ENCODE measurements at regions not wholly inside any gene's neighbourhood (a gene's known extent, or its start where the extent isn't known, plus 50 kb on each side); places are given as distances from the start of the nearest gene placed in this dataset.

DNA sequence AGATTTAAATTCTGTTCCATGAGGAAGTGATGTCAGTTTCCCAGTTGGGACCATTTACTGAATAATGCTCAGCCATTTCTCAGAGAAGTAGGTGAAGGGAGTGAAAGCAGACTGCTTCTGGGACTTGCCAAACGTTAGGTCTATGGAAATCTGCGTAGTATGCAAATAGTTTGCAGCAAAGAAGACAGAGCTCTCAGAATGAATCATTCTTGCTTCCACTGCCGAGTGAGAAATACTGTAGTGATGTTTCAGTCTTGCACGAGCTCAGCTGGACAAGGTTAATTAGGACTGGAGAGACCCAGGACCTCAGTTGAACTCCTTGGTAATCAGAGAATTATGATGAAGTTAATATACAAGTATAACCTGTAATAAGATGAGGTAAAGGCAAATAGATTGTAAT lies 317.7 kb upstream of the DAB1 start:
- TF ChIP-seq, protein P1, sequence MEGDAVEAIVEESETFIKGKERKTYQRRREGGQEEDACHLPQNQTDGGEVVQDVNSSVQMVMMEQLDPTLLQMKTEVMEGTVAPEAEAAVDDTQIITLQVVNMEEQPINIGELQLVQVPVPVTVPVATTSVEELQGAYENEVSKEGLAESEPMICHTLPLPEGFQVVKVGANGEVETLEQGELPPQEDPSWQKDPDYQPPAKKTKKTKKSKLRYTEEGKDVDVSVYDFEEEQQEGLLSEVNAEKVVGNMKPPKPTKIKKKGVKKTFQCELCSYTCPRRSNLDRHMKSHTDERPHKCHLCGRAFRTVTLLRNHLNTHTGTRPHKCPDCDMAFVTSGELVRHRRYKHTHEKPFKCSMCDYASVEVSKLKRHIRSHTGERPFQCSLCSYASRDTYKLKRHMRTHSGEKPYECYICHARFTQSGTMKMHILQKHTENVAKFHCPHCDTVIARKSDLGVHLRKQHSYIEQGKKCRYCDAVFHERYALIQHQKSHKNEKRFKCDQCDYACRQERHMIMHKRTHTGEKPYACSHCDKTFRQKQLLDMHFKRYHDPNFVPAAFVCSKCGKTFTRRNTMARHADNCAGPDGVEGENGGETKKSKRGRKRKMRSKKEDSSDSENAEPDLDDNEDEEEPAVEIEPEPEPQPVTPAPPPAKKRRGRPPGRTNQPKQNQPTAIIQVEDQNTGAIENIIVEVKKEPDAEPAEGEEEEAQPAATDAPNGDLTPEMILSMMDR (conservative IDR thresholded peaks at IDR 0.05 in 1 of 2, IDR thresholded peaks at IDR 0.05 in 1 of 2; ENCODE audit: low read depth in 1 of 2, low read length in 2 of 2): no peak
- no peak for TF ChIP-seq EZH2 (IDR thresholded peaks at IDR 0.05; ENCODE audit: low read length, missing control alignments)
- H3K4me3 ChIP-seq (replicated peaks in 1 of 4; ENCODE audit: control extremely low read depth in 1 of 4, insufficient read depth in 1 of 4, low read depth in 3 of 4, low read length in 4 of 4): no peak overlapping the region
- no peak overlapping the region for H2AFZ ChIP-seq (ENCODE audit: low read length)
- no peak for DNase-seq (ENCODE audit: low read depth in 2 of 2)
- H3K27me3 ChIP-seq (ENCODE audit: control insufficient read depth, insufficient read depth, low read length): no peaks in the 10 kb centered on the region
- no peaks in the 10 kb centered on the region for H3K4me1 ChIP-seq (ENCODE audit: control insufficient read depth, extremely low read depth, insufficient read depth, low read length)
- H4K20me1 ChIP-seq (ENCODE audit: control insufficient read depth, extremely low read depth, insufficient read depth, low read length): no peaks in the 10 kb centered on the region
- no peaks in the 10 kb centered on the region for H3K79me2 ChIP-seq (ENCODE audit: control insufficient read depth, insufficient read depth, low read length)
- H3K27ac ChIP-seq (ENCODE audit: insufficient read depth, low read length): no peak overlapping the region
- no peaks in the 10 kb centered on the region for H3K36me3 ChIP-seq (ENCODE audit: control insufficient read depth, insufficient read depth, low read length)
- no peak overlapping the region for H3K9ac ChIP-seq (ENCODE audit: insufficient read depth, low read length)
- H3K9me3 ChIP-seq (ENCODE audit: control insufficient read depth, insufficient read depth, low read depth, low read length): no peaks in the 10 kb centered on the region
- no peak overlapping the region for H3K4me2 ChIP-seq (ENCODE audit: extremely low read depth, insufficient read depth, low read length)

DNA sequence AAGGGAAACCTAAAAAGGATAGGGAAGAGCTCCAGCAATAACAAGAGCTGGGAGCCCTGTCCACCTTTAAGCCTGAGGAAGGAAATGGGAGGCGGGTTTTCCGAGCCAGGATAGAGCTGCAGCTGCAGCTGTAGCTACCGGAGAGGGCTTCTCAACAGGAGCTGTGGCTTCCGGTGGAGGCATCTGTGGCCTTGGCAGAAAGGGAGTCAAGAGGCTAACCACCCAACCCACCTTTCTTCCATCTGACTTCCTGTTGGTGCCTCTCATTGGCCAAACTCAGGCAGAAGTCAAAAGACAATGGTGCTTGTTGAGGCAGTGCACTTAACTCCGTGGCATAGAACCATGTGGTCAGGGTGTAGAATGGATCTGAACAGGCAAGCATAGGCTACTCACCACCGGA lies 313.1 kb upstream of the DAB1 start:
- H3K4me3 ChIP-seq (replicated peaks in 1 of 4; ENCODE audit: control extremely low read depth in 1 of 4, insufficient read depth in 1 of 4, low read depth in 3 of 4, low read length in 4 of 4): no peak overlapping the region
- no peak overlapping the region for H3K9ac ChIP-seq (ENCODE audit: insufficient read depth, low read length)
- H4K20me1 ChIP-seq (ENCODE audit: control insufficient read depth, extremely low read depth, insufficient read depth, low read length): no peaks in the 10 kb centered on the region
- no peak for TF ChIP-seq EZH2 (IDR thresholded peaks at IDR 0.05; ENCODE audit: low read length, missing control alignments)
- TF ChIP-seq, protein P1 (conservative IDR thresholded peaks at IDR 0.05 in 1 of 2, IDR thresholded peaks at IDR 0.05 in 1 of 2; ENCODE audit: low read depth in 1 of 2, low read length in 2 of 2): no peak
- no peaks in the 10 kb centered on the region for H3K4me1 ChIP-seq (ENCODE audit: control insufficient read depth, extremely low read depth, insufficient read depth, low read length)
- no peak overlapping the region for H2AFZ ChIP-seq (ENCODE audit: low read length)
- DNase-seq (ENCODE audit: low read depth in 2 of 2): no peak
- no peaks in the 10 kb centered on the region for H3K36me3 ChIP-seq (ENCODE audit: control insufficient read depth, insufficient read depth, low read length)
- no peak overlapping the region for H3K27ac ChIP-seq (ENCODE audit: insufficient read depth, low read length)
- no peaks in the 10 kb centered on the region for H3K9me3 ChIP-seq (ENCODE audit: control insufficient read depth, insufficient read depth, low read depth, low read length)
- no peaks in the 10 kb centered on the region for H3K27me3 ChIP-seq (ENCODE audit: control insufficient read depth, insufficient read depth, low read length)
- no peak overlapping the region for H3K4me2 ChIP-seq (ENCODE audit: extremely low read depth, insufficient read depth, low read length)
- H3K79me2 ChIP-seq (ENCODE audit: control insufficient read depth, insufficient read depth, low read length): no peaks in the 10 kb centered on the region

DNA sequence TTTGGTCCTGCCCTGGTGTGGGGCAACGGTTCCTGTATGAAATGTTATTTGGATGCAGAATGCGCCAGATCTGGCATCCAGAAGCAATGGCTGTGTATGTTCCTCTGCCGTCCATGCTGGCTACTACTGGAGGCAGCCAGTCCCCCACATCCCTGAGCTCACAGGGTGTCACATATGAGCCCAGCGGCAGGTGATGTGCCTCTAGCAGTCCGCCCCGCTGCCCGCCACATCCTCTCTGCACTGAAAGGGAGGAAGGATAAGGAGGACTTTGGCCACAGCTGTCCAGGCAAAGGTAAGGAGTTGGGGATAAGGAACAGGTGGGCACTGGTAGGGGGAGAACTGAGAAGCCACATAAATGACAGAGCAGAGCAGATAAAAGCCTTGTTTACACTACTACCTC lies 305.3 kb upstream of the DAB1 start:
- H3K79me2 ChIP-seq (ENCODE audit: control insufficient read depth, insufficient read depth, low read length): no peaks in the 10 kb centered on the region
- H3K27me3 ChIP-seq (ENCODE audit: control insufficient read depth, insufficient read depth, low read length): no peaks in the 10 kb centered on the region
- no peak overlapping the region for H3K4me3 ChIP-seq (replicated peaks in 1 of 4; ENCODE audit: control extremely low read depth in 1 of 4, insufficient read depth in 1 of 4, low read depth in 3 of 4, low read length in 4 of 4)
- H4K20me1 ChIP-seq (ENCODE audit: control insufficient read depth, extremely low read depth, insufficient read depth, low read length): no peaks in the 10 kb centered on the region
- no peak overlapping the region for H3K9ac ChIP-seq (ENCODE audit: insufficient read depth, low read length)
- H2AFZ ChIP-seq (ENCODE audit: low read length): no peak overlapping the region
- no peak for DNase-seq (ENCODE audit: low read depth in 2 of 2)
- H3K4me2 ChIP-seq (ENCODE audit: extremely low read depth, insufficient read depth, low read length): no peak overlapping the region
- H3K27ac ChIP-seq (ENCODE audit: insufficient read depth, low read length): no peak overlapping the region
- TF ChIP-seq, protein P1 (conservative IDR thresholded peaks at IDR 0.05 in 1 of 2, IDR thresholded peaks at IDR 0.05 in 1 of 2; ENCODE audit: low read depth in 1 of 2, low read length in 2 of 2): no peak
- TF ChIP-seq EZH2 (IDR thresholded peaks at IDR 0.05; ENCODE audit: low read length, missing control alignments): no peak
- no peaks in the 10 kb centered on the region for H3K4me1 ChIP-seq (ENCODE audit: control insufficient read depth, extremely low read depth, insufficient read depth, low read length)
- H3K36me3 ChIP-seq (ENCODE audit: control insufficient read depth, insufficient read depth, low read length): no peaks in the 10 kb centered on the region
- H3K9me3 ChIP-seq (ENCODE audit: control insufficient read depth, insufficient read depth, low read depth, low read length): no peaks in the 10 kb centered on the region
